Activated CD8-positive, alpha-beta memory T cell treated with anti-CD3 and anti-CD28 coated beads, Interleukin-2, amount 50 U/mL, for 1 hour (primary cell): ENCODE measurements at regions not wholly inside any gene's neighbourhood (a gene's known extent, or its start where the extent isn't known, plus 50 kb on each side); places are given as distances from the start of the nearest gene placed in this dataset.
"Not testable (repeated sequence)": the region's sequence is repeated elsewhere in the genome, so short reads cannot be mapped to it uniquely, and the experiment has no call there.

Source experiments
- DNase-seq: peaks from one replicate; pipeline ENCODE4 v3.0.0-alpha.2; 2020; ENCODE audit errors: extremely low read depth

DNA sequence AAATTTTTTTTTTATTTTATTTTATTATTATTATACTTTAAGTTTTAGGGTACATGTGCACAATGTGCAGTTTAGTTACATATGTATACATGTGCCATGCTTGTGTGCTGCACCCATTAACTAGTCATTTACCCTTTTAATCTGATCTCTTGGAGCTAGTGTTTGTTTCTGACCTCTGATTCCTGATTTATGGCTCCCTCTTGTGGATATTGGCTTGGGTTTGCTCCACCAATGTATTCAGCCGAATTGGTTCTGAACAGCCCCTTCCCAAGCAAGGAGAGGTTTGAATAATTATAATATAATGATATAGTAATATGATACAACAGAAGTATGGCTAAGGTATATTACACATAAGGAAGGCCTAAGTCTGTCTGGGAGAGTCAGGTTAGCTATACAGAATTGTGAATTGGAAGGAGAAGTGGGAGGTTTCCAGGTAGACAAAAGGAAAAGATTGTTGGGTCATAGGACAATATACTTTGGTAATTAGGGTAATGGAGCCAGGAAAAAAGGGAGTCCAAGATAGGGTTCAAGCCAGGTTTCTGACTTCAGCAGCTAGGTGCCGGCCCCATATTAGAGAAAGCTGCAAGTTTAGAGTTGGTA is 53.1 kb upstream of the HMCN1 start:
- DNase-seq, result no peak

- DNase-seq, result no peak
These were observed 53.7 kb upstream of the HMCN1 start for GRCh38 chr1:185680453-185680852.

DNA sequence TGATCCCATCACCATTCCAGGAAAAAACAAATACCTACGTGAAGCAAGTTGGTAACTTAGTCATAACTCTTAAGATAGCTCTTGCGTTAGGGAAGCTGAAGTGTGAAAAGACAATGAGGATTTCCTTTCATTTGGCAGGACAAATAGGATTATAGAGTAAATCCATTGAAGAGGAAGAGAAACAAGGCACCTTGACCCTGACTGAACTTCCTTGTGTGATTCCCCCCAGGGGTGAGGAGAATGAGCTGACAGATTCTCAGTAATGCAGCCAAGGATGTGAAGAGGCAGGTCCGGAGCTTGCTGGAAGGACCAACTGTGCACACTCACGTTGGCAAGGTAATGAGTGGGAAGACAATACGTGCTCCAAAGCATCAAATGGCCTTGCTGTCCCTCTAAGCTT is 55.0 kb upstream of the HMCN1 start:
- no peak for DNase-seq

GRCh38 chr1:185676969-185677368 is 57.2 kb upstream of the HMCN1 start:
- no peak for DNase-seq

DNA sequence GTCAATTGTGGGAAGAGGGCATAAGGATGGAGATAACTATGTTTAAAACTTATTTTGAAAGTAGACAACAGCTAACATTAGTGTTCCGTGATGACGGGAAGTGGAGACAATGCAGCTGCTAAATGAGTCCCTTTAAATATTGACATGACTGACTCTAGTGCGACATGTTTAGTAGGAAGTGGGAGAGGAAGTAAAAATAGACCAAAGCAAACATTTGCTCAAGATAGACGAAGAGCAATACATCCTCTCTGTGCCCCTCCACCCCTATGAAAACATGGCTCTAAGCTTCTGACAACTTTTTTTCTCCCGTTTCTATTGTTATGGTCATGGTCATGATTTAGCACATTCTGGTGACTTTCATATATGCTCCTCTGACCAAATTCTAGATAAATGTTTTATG is 60.0 kb upstream of the HMCN1 start:
- no peak for DNase-seq

DNA sequence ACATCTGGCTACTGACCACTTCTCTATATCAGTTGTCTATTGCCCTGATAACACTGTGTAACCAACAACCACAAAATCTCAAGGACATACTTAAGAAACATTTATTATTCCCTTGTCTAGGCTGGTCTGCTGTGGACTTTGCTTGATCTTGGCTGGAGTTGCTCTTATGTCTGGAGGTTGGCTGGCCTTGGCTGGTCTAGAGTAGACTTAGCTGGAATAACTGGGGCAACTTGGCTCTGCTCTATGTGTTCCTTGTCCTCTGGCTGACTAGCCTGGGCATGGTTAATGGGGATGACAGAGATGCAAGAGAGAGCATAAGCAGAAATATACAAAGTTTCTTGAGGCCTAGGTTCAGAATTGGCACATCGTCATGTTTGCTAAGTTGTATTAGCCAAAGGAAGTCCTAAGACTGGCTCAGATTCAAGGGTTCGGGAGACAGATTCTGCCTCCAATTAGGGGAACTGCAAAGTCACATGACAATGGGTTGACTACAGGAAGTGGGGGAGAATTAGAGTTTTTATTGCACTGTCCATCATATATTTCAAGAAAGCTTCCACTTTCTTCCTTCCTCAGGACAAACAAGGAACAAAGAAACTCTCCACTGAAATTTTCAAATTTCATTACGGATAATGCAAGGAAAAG is 61.4 kb upstream of the HMCN1 start:
- DNase-seq, result no peak

- peak; percentile 24 for DNase-seq
These were observed 64.0 kb upstream of the HMCN1 start for GRCh38 chr1:185670187-185670627.

DNA sequence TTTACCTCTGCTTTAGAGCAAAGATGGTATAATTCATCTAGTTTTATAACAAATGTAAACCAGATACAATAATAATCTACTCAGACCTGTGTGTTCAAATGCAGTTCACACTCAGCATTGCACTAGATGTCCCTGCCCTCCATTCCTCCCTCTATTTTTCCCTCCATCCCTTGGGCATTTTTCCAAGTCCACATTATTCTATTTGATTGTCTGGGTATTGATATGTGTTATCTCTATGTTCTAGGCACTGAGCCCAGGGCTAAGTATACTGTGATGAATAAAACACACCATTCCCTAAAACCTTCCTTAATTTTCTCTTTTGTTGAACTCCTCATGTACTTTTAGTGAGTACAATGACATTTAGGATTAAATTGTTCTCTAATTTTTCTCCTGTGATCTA is 66.2 kb upstream of the HMCN1 start:
- DNase-seq, result no peak

- no peak for DNase-seq
These were observed 67.6 kb upstream of the HMCN1 start for GRCh38 chr1:185666582-185666981.

GRCh38 chr1:185663771-185664296 is 70.4 kb upstream of the HMCN1 start:
- no peak for DNase-seq

GRCh38 chr1:185663332-185663731 is 70.9 kb upstream of the HMCN1 start:
- DNase-seq, result no peak

- DNase-seq, result no peak
These were observed 72.2 kb upstream of the HMCN1 start for GRCh38 chr1:185661971-185662370.

GRCh38 chr1:185656663-185657062 is 77.5 kb upstream of the HMCN1 start:
- no peak for DNase-seq

DNA sequence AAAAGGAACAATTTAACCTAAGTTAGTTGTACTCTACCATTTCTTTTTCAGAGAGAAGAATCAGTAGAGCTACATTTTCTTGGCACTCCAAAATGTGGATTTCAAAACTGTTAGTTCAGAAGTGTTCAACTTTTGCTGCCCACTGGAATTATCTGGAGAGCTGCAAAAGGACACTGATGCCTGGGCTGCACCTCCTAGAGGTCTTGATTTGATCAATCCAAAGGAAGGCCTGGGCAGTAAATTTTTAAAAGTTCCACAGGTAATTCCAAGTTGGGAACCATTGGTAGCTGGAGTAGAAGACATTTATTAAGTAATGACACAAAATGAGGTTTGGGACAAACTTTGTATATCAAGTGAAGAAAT is 79.3 kb upstream of the HMCN1 start:
- no peak for DNase-seq

GRCh38 chr1:185654199-185654951 is 79.8 kb upstream of the HMCN1 start:
- DNase-seq, result no peak

DNA sequence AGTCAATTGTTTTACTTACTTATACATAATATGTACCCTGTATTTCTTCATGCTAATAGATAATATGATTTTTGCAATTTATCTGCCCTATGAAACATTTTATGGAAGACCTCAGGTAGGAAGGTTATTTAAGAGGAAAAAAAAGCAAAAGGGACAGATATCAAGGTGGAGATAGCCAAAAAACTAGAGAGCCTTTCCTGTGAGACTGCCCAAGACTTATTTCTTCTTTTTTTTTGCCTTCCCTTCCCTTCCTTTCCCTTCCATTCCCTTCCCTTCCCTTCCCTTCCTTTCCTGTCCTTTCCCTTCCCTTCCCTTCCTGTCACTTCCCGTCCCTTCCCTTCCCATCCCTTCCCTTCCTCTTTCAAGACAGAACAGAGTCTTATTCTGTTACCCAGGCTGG is 80.6 kb upstream of the HMCN1 start:
- no peak for DNase-seq

DNA sequence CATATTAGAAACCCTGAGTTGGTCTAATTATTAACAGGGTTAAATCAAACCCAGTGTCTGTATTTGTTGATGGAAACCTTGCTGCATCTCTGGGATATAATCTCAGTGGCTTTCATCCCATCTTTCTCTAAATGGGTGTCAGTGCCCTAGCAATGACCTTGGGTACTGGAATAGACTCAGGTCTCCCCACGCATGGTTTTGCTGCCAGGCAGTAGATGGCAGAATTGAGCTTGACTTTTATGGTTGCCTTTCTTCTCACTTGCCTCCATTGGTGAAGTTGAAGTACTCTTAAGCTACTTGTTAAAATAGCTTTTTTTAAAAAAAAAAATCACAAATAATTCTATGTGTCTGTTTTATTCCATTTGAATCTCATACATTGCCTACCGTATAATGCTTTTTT is 81.8 kb upstream of the HMCN1 start:
- DNase-seq, result no peak

DNA sequence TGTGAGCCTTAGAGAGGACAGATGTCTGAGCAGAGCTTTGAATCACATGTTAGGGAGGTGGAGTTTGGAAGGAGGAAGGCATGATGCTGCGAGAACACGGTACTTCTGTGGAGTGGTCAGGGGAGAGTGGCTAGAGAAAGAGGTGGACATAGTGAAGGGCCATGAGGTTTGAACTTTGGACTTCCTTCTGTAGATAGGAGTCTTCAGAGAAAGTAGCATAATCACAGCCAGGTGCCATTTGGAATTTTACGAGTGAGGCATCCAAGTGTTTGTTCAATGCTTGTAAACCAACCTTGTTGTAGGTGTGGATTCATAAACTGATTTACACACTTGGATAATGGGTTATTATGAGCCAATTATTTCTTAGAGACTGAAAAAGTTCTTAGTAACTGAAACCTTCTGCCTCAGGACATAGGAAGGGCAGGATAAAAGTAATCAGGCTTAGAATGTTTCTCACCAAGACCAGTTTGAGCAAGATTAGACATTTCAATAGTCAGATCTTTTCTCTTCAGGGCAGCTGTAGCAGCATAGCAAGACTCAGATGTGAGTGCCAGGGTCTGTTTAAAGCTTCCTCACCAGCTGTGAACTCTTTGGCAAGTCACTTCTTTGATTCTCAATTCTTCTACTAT is 83.5 kb upstream of the HMCN1 start:
- no peak for DNase-seq

GRCh38 chr1:185648858-185649589 is 85.2 kb upstream of the HMCN1 start:
- DNase-seq, result no peak

DNA sequence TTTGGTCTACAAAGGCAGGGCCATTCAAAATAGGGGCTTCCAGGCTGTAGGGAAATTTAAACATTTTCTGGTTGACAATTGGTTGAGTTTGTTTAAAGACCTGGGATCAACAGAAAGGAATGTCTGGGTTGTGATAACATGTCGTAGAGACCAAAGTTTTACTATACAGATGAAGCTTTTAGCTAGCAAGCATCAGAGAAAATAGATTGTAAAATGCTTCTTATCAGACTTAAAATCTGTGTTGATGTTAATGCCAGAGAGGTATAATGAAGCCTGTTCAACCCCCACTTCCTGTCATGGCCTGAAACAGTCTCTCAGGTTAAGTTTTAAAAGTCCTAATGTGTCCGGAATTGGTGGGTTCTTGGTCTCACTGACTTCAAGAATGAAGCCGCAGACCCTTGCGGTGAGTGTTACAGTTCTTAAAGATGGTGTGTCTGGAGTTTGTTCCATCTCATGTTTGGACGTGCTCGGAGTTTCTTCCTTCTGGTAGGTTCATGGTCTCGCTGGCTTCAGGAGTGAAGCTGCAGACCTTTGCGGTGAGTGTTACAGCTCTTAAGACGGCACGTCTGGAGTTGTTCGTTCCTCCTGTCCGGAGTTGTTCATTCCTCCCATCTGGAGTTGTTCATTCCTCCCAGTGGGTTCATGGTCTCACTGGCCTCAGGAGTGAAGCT is 86.5 kb upstream of the HMCN1 start:
- not testable (repeated sequence) for DNase-seq

GRCh38 chr1:185646202-185646683 is 87.9 kb upstream of the HMCN1 start:
- no peak for DNase-seq
